CD4-positive, alpha-beta T cell (primary cell): ENCODE measurements at regions not wholly inside any gene's neighbourhood (a gene's known extent, or its start where the extent isn't known, plus 50 kb on each side); places are given as distances from the start of the nearest gene placed in this dataset.

Experiments used
- ATAC-seq: fragments of 200-7000 bp; cut with Tn5 transposase; one replicate; pipeline ENCODE4 v1.10.0; 2022; ENCODE audit warnings: mild to moderate bottlenecking; ENCODE audit not compliant: poor library complexity
- CTCF ChIA-PET: fragments of 350-600 bp; sonication (Branson Sonifier 250); formaldehyde crosslinking; loops from one replicate; lab custom pipeline; 2021; ENCODE audit warnings: antibody characterized with exemption, inconsistent platforms; lab: Charles Lee
- POLR2A ChIA-PET: fragments of 350-600 bp; sonication (Branson Sonifier 250); formaldehyde crosslinking; loops from one replicate; lab custom pipeline; 2021; ENCODE audit warnings: antibody characterized with exemption, inconsistent platforms; lab: Charles Lee
- DNase-seq, 14 experiments: peaks; one replicate each; pipeline ENCODE4 v3.0.0-alpha.2; 2013 to 2020; ENCODE audit warnings: mixed read lengths in 2 of 14
- H3K27ac ChIP-seq, 2 donors: one replicate each; pipeline versions ENCODE4 v1.5.1 to v1.7.0; 2013; ENCODE audit warnings: low read length in 2 of 2, low read depth in 1 of 2, mild to moderate bottlenecking in 1 of 2
- H3K27me3 ChIP-seq, 2 experiments: 1 replicate in 1 of 2; 2 replicates in 1 of 2; pipeline versions ENCODE4 v1.6.1 to v1.7.0; 2013; ENCODE audit warnings: low read length in 2 of 2, control low read depth in 1 of 2, mild to moderate bottlenecking in 1 of 2, moderate library complexity in 1 of 2; ENCODE audit not compliant: insufficient read depth in 2 of 2, control insufficient read depth in 1 of 2
- H3K36me3 ChIP-seq: one replicate; pipeline ENCODE4 v1.6.1; 2013; ENCODE audit warnings: low read length, control low read depth; ENCODE audit not compliant: insufficient read depth
- H3K4me1 ChIP-seq: one replicate; pipeline ENCODE4 v1.6.1; 2013; ENCODE audit warnings: low read length, control low read depth; ENCODE audit not compliant: insufficient read depth
- H3K4me3 ChIP-seq: one replicate; pipeline ENCODE4 v1.5.1; 2013; ENCODE audit warnings: mild to moderate bottlenecking, low read length, moderate library complexity
- H3K9me3 ChIP-seq, 2 experiments: 1 replicate in 1 of 2; 2 replicates in 1 of 2; pipeline versions ENCODE4 v1.6.1 to v1.7.0; 2013; ENCODE audit warnings: low read length in 2 of 2, mild to moderate bottlenecking in 2 of 2, control low read depth in 1 of 2, moderate library complexity in 1 of 2; ENCODE audit not compliant: control insufficient read depth in 1 of 2, insufficient read depth in 1 of 2
- H3K27ac Mint-ChIP-seq: one replicate; pipeline ENCODE4 v1.8.0; 2020; ENCODE audit warnings: mixed read lengths
- H3K27me3 Mint-ChIP-seq: one replicate; pipeline ENCODE4 v1.8.0; 2021; ENCODE audit warnings: mixed read lengths
- H3K36me3 Mint-ChIP-seq: one replicate; pipeline ENCODE4 v1.8.0; 2021; ENCODE audit warnings: low read depth, mixed read lengths
- H3K4me1 Mint-ChIP-seq: one replicate; pipeline ENCODE4 v1.8.0; 2021; ENCODE audit warnings: low read depth, mixed read lengths
- H3K4me3 Mint-ChIP-seq: one replicate; pipeline ENCODE4 v1.8.0; 2020; ENCODE audit warnings: mild to moderate bottlenecking, mixed read lengths
- H3K9me3 Mint-ChIP-seq: one replicate; pipeline ENCODE4 v1.8.0; 2020; ENCODE audit warnings: mixed read lengths
- CTCF ChIP-seq: fragments of 200-600 bp; IDR thresholded peaks from one replicate; pipeline ENCODE4 v1.8.0; 2022; ENCODE audit warnings: antibody characterized with exemption, mild to moderate bottlenecking
- intact Hi-C, 2 experiments: fragments of 100-400 bp; cut with DNase I in 1 of 2; cut with micrococcal nuclease in 1 of 2; formaldehyde crosslinking; loops; one replicate each; pipeline versions ENCODE4 v1.15.1 to v1.9.0; 2023 to 2025; cut with DNase I, micrococcal nuclease

DNA sequence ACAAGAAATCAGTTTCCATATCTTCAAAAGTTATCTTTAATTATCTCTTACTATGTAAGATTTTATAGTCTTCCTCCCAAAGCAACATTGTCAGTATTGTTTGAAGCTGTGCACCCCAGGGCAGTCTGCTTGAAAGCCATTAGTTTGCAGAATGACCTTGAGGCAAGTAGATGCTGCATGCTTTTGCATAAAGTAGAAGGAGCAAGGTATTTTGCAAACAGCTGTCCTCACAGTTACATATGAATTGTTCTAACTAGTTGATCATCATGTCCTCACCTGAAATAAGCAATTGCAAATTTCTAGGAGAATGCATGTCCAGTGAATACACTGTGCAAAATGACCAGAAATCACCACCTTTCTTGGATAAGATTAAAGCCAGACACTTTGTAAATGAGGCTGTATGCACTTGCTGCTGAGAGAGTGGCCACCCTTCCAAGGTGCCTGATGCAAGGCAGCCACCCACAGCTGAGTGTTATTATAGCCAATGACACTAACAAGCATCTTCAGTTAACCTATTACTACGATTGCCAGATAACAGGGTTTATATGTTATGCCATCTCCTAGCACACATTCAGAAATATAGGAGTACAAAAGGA, 730.0 kb upstream of the TMEM132C start:
- intact Hi-C loops = no loop called here
- peaks cover 3% of the 10 kb centered on the region for H3K9me3 Mint-ChIP-seq
- no peak overlapping the region for H3K4me3 ChIP-seq
- no peaks in the 10 kb centered on the region for H3K27me3 Mint-ChIP-seq
- DNase-seq (no peak), ATAC-seq (no peak)
- H3K36me3 Mint-ChIP-seq = no peaks in the 10 kb centered on the region
- H3K36me3 ChIP-seq = no peaks in the 10 kb centered on the region
- no peak overlapping the region for H3K4me3 Mint-ChIP-seq
- peaks cover 3 to 6% of the 10 kb centered on the region in 2 experiments for H3K9me3 ChIP-seq
- H3K27ac Mint-ChIP-seq = no peak overlapping the region
- no peaks in the 10 kb centered on the region for H3K4me1 ChIP-seq
- TF ChIP-seq CTCF = no peak
- no peaks in the 10 kb centered on the region for H3K4me1 Mint-ChIP-seq
- ChIA-PET CTCF (no interaction called here), POLR2A (no interaction called here)
- no peaks in the 10 kb centered on the region for H3K27me3 ChIP-seq
- no peak overlapping the region for H3K27ac ChIP-seq

GRCh38 chr12:127538316-127538715, 728.7 kb upstream of the TMEM132C start:
- no peak for DNase-seq
- no peak for ATAC-seq
- Histone ChIP-seq H3K27ac (no peak overlapping the region), H3K9me3 (peaks cover 3 to 6% of the 10 kb centered on the region in 2 experiments), H3K27me3 (no peaks in the 10 kb centered on the region), H3K4me1 (no peaks in the 10 kb centered on the region), H3K4me3 (no peak overlapping the region), H3K36me3 (no peaks in the 10 kb centered on the region)
- H3K27ac Mint-ChIP-seq = no peak overlapping the region
- ChIA-PET POLR2A (no interaction called here), CTCF (no interaction called here)
- intact Hi-C loops = no loop called here
- no peaks in the 10 kb centered on the region for H3K27me3 Mint-ChIP-seq
- no peak for TF ChIP-seq CTCF
- H3K4me1 Mint-ChIP-seq = no peaks in the 10 kb centered on the region
- no peaks in the 10 kb centered on the region for H3K36me3 Mint-ChIP-seq
- no peak overlapping the region for H3K4me3 Mint-ChIP-seq
- H3K9me3 Mint-ChIP-seq = peaks cover 3% of the 10 kb centered on the region

DNA sequence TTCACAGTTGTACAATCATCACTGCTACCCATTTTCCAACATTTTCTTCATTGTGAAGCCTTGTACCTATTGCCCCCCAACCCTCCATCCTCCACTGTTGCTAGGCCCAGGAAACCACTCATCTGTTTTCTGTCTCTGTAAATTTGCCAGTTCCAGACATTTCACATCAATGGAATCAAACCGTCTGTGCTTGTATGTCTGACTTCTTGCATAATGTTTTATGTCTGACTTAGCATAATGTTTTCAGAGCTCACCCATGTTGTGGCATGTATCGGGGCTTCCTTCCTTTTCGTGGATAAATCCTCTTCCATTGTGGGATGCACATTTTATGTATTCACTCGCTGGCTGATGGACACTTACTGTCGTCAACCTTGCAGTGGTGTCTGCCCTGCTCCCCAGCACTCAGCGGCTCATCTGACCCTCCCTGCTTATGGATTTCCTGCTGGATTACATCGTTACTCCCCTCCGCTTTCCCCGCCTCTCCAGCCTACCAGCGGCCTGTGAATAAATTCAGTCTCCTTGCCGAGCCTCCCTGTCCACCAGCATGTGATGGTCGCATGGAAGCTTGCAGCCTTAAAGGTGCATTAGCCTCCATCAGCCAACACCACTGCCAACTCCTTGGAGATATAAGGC, 727.6 kb upstream of the TMEM132C start:
- Mint-ChIP-seq H3K4me3 (no peak overlapping the region), H3K36me3 (no peaks in the 10 kb centered on the region), H3K27me3 (no peaks in the 10 kb centered on the region), H3K9me3 (peaks cover 3% of the 10 kb centered on the region), H3K27ac (no peak overlapping the region), H3K4me1 (no peaks in the 10 kb centered on the region)
- ATAC-seq = no peak
- Histone ChIP-seq H3K4me3 (no peak overlapping the region), H3K27ac (no peak overlapping the region), H3K9me3 (peaks cover 3 to 6% of the 10 kb centered on the region in 2 experiments), H3K27me3 (no peaks in the 10 kb centered on the region), H3K4me1 (no peaks in the 10 kb centered on the region), H3K36me3 (no peaks in the 10 kb centered on the region)
- DNase-seq = no peak
- POLR2A ChIA-PET = no interaction called here
- CTCF ChIA-PET = no interaction called here
- TF ChIP-seq CTCF = no peak
- intact Hi-C loops = no loop called here
